Activated naive CD8-positive, alpha-beta T cell treated with anti-CD3 and anti-CD28 coated beads for 36 hours (primary cell): ENCODE measurements at regions not wholly inside any gene's neighbourhood (a gene's known extent, or its start where the extent isn't known, plus 50 kb on each side); places are given as distances from the start of the nearest gene placed in this dataset.
A peak's percentile ranks its signal among the peaks of the same experiment; 100 is the strongest.

ENCODE experiments used
- DNase-seq: peaks from one replicate; pipeline ENCODE4 v3.0.0; 2021
- H3K27ac Mint-ChIP-seq: one replicate; pipeline ENCODE4 v1.8.0; 2022; ENCODE audit warnings: mild to moderate bottlenecking, moderate library complexity, mixed read lengths
- H3K27me3 Mint-ChIP-seq: one replicate; pipeline ENCODE4 v1.8.0; 2022; ENCODE audit warnings: mild to moderate bottlenecking, mixed read lengths
- H3K36me3 Mint-ChIP-seq: one replicate; pipeline ENCODE4 v1.8.0; 2021; ENCODE audit warnings: mild to moderate bottlenecking, mixed read lengths
- H3K4me1 Mint-ChIP-seq: one replicate; pipeline ENCODE4 v1.8.0; 2021; ENCODE audit warnings: mixed read lengths
- H3K4me3 Mint-ChIP-seq: one replicate; pipeline ENCODE4 v1.8.0; 2022; ENCODE audit warnings: mild to moderate bottlenecking, moderate library complexity, mixed read lengths
- H3K9me3 Mint-ChIP-seq: one replicate; pipeline ENCODE4 v1.8.0; 2022; ENCODE audit warnings: mixed read lengths

DNA sequence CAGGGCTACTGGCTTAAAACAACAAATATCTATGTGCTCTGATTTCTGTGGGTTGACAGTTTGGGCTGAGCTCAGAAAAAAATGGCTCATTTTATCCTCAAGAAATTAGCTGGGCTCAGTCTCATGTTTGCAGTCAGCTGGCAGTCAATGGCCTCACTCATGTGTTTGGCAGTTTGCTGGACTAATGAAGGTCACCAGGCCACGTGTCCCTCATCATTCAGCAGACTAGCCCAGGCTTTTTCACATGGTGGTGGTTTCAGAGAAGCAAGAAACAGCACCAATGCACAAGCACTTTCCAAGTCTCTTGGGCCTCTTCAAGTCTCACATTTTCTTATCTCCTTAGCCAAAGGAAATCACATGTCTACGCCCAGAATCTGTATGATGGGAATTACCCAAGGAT lies 478.3 kb upstream of the PPP2R3A start:
- H3K36me3 Mint-ChIP-seq: no peaks in the 10 kb centered on the region
- no peaks in the 10 kb centered on the region for H3K4me1 Mint-ChIP-seq
- H3K27ac Mint-ChIP-seq: no peak overlapping the region
- DNase-seq: no peak
- H3K4me3 Mint-ChIP-seq: no peak overlapping the region
- H3K27me3 Mint-ChIP-seq: no peaks in the 10 kb centered on the region
- no peaks in the 10 kb centered on the region for H3K9me3 Mint-ChIP-seq

GRCh38 chr3:135490219-135490915 lies 475.2 kb upstream of the PPP2R3A start:
- no peak overlapping the region for H3K4me3 Mint-ChIP-seq
- no peaks in the 10 kb centered on the region for H3K36me3 Mint-ChIP-seq
- no peak for DNase-seq
- no peaks in the 10 kb centered on the region for H3K9me3 Mint-ChIP-seq
- no peaks in the 10 kb centered on the region for H3K4me1 Mint-ChIP-seq
- H3K27me3 Mint-ChIP-seq: no peaks in the 10 kb centered on the region
- no peak overlapping the region for H3K27ac Mint-ChIP-seq

DNA sequence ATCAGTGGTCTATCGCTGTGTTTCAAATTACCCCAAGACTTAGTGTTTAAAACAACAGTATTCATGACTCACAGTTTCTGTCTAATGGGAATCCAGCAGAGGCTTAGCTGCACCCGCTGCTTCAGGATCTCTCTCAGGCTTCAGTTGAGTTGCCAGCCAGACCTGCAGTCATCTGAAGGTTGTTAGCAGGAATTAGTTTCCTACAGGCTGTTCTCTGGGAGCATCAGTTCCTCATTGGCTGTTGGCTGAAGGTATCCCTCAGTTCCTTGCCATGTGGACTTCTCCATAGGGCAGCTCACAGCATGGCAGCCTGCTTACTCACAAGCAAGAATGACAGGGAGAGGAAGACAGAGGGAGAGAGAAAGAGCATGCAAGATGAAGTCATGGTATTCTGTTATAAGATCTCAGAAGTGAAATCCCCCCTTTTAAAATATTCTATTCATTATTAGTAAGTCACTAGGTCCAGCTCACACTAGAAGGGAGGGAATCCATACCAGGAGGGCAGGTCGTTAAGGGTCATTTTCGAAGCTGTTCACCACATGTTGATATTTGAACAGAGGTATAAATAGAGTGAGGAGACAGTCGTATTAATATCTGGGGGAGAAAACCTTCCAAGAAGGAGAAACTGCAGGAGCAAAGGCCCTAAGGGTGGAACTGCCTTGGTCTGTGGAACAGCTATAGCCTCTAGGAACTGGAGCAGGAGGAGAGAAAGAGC lies 473.9 kb upstream of the PPP2R3A start:
- Mint-ChIP-seq H3K27ac (no peak overlapping the region), H3K4me3 (no peak overlapping the region), H3K4me1 (no peaks in the 10 kb centered on the region), H3K27me3 (no peaks in the 10 kb centered on the region), H3K9me3 (no peaks in the 10 kb centered on the region), H3K36me3 (no peaks in the 10 kb centered on the region)
- no peak for DNase-seq

GRCh38 chr3:135495891-135496290 lies 469.6 kb upstream of the PPP2R3A start:
- no peaks in the 10 kb centered on the region for H3K27me3 Mint-ChIP-seq
- no peaks in the 10 kb centered on the region for H3K36me3 Mint-ChIP-seq
- no peak for DNase-seq
- no peak overlapping the region for H3K27ac Mint-ChIP-seq
- H3K4me3 Mint-ChIP-seq: no peak overlapping the region
- no peaks in the 10 kb centered on the region for H3K9me3 Mint-ChIP-seq
- no peaks in the 10 kb centered on the region for H3K4me1 Mint-ChIP-seq

DNA sequence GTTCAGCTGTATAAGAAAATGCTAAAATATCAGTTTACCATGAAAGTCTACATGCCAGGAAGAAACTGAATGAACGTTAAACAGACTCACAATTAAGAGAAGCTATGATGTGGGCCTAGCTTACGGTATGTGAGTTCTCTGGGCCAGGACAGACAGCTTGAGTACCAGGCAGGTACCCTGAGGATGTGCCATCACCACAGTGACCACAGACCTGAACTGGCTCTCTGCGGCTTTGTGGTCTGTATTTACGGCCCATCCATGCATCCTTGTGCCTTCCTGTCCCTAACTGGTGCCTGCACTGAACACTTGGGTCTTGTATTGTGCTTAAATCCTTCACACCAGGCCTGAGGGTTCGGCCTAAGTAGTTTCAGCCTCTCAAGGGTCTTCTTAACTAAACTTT lies 467.5 kb upstream of the PPP2R3A start:
- Mint-ChIP-seq H3K36me3 (no peaks in the 10 kb centered on the region), H3K27ac (no peak overlapping the region), H3K27me3 (no peaks in the 10 kb centered on the region)

GRCh38 chr3:135499426-135499825 lies 466.1 kb upstream of the PPP2R3A start:
- no peak for DNase-seq
- H3K27me3 Mint-ChIP-seq: peaks cover 11% of the 10 kb centered on the region

More for the DNA sequence above, 467.5 kb upstream of the PPP2R3A start:
- Mint-ChIP-seq H3K4me1 (no peaks in the 10 kb centered on the region), H3K4me3 (no peak overlapping the region), H3K9me3 (no peaks in the 10 kb centered on the region)
- DNase-seq: no peak

GRCh38 chr3:135500034-135500433 lies 465.5 kb upstream of the PPP2R3A start:
- no peaks in the 10 kb centered on the region for H3K9me3 Mint-ChIP-seq
- no peaks in the 10 kb centered on the region for H3K36me3 Mint-ChIP-seq
- peaks cover 11% of the 10 kb centered on the region for H3K27me3 Mint-ChIP-seq
- H3K4me3 Mint-ChIP-seq: no peak overlapping the region
- H3K4me1 Mint-ChIP-seq: no peaks in the 10 kb centered on the region
- no peak for DNase-seq
- H3K27ac Mint-ChIP-seq: no peak overlapping the region

More at GRCh38 chr3:135499426-135499825, 466.1 kb upstream of the PPP2R3A start:
- no peaks in the 10 kb centered on the region for H3K9me3 Mint-ChIP-seq
- H3K27ac Mint-ChIP-seq: no peak overlapping the region
- no peaks in the 10 kb centered on the region for H3K36me3 Mint-ChIP-seq
- H3K4me1 Mint-ChIP-seq: no peaks in the 10 kb centered on the region
- H3K4me3 Mint-ChIP-seq: no peak overlapping the region

- Mint-ChIP-seq H3K27me3 (peaks cover 14% of the 10 kb centered on the region), H3K9me3 (peaks cover 6% of the 10 kb centered on the region), H3K27ac (no peak overlapping the region), H3K36me3 (no peaks in the 10 kb centered on the region), H3K4me3 (no peak overlapping the region), H3K4me1 (no peaks in the 10 kb centered on the region)
- DNase-seq: no peak
These were observed 462.3 kb upstream of the PPP2R3A start for GRCh38 chr3:135503065-135503759.

- H3K4me1 Mint-ChIP-seq: no peaks in the 10 kb centered on the region
- DNase-seq: peak; percentile 14
- H3K36me3 Mint-ChIP-seq: no peaks in the 10 kb centered on the region
- peaks cover 9% of the 10 kb centered on the region for H3K9me3 Mint-ChIP-seq
- peaks cover 18% of the 10 kb centered on the region for H3K27me3 Mint-ChIP-seq
- H3K27ac Mint-ChIP-seq: no peak overlapping the region
- H3K4me3 Mint-ChIP-seq: no peak overlapping the region
These were observed 461.5 kb upstream of the PPP2R3A start for GRCh38 chr3:135503760-135504686.

DNA sequence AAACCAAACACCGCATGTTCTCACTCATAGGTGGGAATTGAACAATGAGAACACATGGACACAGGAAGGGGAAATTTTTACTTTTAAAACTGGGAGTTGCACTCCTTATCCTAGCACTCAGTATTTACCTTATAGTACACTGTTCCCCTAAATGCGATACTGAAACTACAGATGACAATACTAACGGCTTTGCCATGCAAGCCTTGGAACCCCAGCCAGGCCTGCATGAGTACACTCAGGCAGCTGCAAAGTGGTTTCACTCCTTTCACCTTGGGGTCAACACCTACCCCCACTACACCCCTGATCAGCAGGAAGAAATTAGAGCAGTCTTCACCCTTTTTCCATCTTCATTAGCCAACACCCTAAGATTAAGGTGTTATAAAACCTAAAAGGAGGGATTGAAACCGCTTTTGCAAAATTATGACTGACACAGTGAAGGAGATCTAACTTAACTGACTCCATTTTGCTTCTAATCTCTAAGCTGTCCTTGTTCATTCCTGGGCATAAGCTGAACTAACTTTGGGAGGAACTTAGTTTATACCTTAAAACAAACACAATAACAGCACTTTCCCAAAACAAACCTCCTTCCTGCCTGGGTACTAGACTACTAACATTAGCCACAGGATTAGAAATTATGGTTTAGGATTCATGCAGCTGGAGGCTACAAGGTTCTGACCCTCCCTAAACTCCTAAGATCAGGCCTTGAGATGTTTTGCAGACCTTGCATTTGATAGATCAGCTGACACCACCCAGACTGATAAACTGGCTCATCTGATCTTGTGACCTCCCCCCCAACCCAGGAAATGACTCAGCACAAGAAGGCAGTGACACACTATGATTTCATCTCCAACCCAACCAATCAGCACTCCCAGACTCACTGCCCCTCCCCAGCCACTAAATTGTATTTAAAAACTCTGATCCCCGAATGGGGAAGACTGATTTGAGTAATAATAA lies 452.1 kb upstream of the PPP2R3A start:
- Mint-ChIP-seq H3K36me3 (no peaks in the 10 kb centered on the region), H3K9me3 (peaks cover 4% of the 10 kb centered on the region), H3K4me3 (no peak overlapping the region), H3K27me3 (peaks cover 15% of the 10 kb centered on the region), H3K4me1 (no peaks in the 10 kb centered on the region), H3K27ac (no peak overlapping the region)
- no peak for DNase-seq

DNA sequence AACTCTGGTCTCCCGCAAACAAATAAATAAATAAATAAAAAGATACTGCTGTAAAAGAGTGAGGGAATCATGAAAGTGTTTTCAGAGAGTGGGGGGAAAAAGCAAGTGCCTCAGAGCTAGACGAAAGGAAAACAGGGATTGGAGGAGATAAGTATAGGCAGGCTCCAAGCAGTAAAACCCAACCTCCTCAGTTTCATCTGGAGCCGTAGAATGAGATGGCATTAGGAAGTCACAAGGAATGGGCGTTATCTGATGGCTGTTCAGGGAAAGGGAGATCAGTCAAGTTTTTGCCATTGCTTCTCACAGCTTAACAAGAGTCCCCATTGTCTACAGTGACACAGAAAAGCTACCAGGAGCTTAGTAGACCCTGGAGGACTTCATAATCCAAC lies 451.5 kb upstream of the PPP2R3A start:
- Mint-ChIP-seq H3K4me1 (no peaks in the 10 kb centered on the region), H3K9me3 (peaks cover 3% of the 10 kb centered on the region), H3K36me3 (no peaks in the 10 kb centered on the region), H3K4me3 (no peak overlapping the region), H3K27me3 (peaks cover 10% of the 10 kb centered on the region), H3K27ac (no peak overlapping the region)
- DNase-seq: no peak

- Mint-ChIP-seq H3K27ac (no peak overlapping the region), H3K4me3 (no peak overlapping the region), H3K9me3 (no peaks in the 10 kb centered on the region), H3K4me1 (no peaks in the 10 kb centered on the region), H3K36me3 (no peaks in the 10 kb centered on the region), H3K27me3 (peaks cover 10% of the 10 kb centered on the region)
- no peak for DNase-seq
These were observed 449.4 kb upstream of the PPP2R3A start for GRCh38 chr3:135516143-135516542.

DNA sequence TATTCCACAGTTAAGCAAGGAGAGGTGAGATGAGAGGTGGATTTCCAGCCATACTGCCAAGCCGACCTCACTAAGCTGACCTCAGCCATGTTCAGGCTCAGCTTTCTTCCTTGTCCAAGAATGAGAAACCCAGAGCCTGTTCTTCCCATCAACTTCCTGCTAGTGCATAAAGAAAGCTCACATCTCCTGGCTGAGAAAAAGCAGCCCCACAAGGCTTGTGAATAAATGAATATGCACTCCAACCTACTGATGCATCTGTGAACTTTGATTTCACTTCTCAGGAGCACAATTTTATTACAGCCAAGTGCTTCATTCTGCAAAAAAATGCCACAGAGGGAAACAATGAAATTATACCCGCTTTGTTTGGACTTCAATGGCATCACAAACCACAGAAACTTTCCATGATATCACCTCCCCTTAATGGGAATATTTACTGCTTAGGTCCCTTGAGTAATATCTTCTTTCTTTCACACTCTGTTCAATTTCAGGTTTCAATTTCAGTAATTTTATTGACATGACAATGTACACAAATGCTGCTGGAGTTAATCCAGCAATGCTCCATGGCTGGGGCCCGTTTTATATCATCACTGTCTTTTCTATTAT lies 437.0 kb upstream of the PPP2R3A start:
- H3K4me1 Mint-ChIP-seq: no peaks in the 10 kb centered on the region
- no peak overlapping the region for H3K4me3 Mint-ChIP-seq
- no peak for DNase-seq
- no peaks in the 10 kb centered on the region for H3K36me3 Mint-ChIP-seq
- H3K27me3 Mint-ChIP-seq: no peaks in the 10 kb centered on the region
- no peak overlapping the region for H3K27ac Mint-ChIP-seq
- peaks cover 4% of the 10 kb centered on the region for H3K9me3 Mint-ChIP-seq
